Body of pancreas (tissue), 4 donors: ENCODE measurements at regions not wholly inside any gene's neighbourhood (a gene's known extent, or its start where the extent isn't known, plus 50 kb on each side); places are given as distances from the start of the nearest gene placed in this dataset.

ENCODE experiments used
- POLR2A ChIP-seq, 3 donors: fragments of 450-650 bp; IDR thresholded peaks; one replicate each; pipeline ENCODE4 v1.6.1; 2016; ENCODE audit warnings: antibody characterized with exemption in 3 of 3, mild to moderate bottlenecking in 2 of 3
- TF ChIP-seq, protein P1 (sequence below), 7 experiments: fragments of 450-650 bp in 4 of 7; fragments of 200-600 bp in 3 of 7; sonication (generic) in 3 of 7; IDR thresholded peaks; one replicate each; pipeline ENCODE4 v1.5.1; 2016 to 2019; ENCODE audit warnings: antibody characterized with exemption in 7 of 7

DNA sequence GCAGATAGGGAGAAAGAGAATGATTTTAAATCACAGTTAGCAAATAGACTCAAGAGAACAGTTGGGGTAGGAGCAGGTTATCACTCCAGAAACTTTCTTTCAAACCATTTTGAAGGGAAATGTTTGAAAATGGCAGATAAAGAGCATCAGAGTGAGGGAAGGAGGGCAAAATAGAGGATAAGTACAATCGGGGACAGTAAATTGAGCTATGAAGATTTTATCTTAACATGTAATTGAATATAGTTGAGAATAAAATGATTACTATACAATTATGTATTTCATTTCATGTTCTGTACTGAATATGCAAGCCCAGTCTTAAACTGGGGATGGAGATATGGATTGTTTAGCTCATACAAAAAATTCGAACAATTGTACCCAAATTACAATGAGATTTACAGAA is 54.0 kb downstream of the MAP10 start:
- TF ChIP-seq, protein P1, sequence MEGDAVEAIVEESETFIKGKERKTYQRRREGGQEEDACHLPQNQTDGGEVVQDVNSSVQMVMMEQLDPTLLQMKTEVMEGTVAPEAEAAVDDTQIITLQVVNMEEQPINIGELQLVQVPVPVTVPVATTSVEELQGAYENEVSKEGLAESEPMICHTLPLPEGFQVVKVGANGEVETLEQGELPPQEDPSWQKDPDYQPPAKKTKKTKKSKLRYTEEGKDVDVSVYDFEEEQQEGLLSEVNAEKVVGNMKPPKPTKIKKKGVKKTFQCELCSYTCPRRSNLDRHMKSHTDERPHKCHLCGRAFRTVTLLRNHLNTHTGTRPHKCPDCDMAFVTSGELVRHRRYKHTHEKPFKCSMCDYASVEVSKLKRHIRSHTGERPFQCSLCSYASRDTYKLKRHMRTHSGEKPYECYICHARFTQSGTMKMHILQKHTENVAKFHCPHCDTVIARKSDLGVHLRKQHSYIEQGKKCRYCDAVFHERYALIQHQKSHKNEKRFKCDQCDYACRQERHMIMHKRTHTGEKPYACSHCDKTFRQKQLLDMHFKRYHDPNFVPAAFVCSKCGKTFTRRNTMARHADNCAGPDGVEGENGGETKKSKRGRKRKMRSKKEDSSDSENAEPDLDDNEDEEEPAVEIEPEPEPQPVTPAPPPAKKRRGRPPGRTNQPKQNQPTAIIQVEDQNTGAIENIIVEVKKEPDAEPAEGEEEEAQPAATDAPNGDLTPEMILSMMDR (IDR thresholded peaks at IDR 0.05): no peak
- no peak for TF ChIP-seq POLR2A (IDR thresholded peaks at IDR 0.05)
